Thoracic aorta (tissue), 2 donors: ENCODE measurements at regions not wholly inside any gene's neighbourhood (a gene's known extent, or its start where the extent isn't known, plus 50 kb on each side); places are given as distances from the start of the nearest gene placed in this dataset.

Experiments used
- ATAC-seq: fragments of 150-250 bp; one replicate; pipeline ENCODE4 v1.8.0; 2017; ENCODE audit warnings: low read depth; ENCODE audit not compliant: insufficient number of reproducible peaks, low FRiP score
- DNase-seq: peaks from one replicate; pipeline ENCODE4 v3.0.0-alpha.2; 2020; ENCODE audit warnings: low spot score
- H3K27ac ChIP-seq, 2 donors: fragments of 200-600 bp; sonication (generic); 1 replicate in 1 of 2; 2 replicates in 1 of 2; pipeline ENCODE4 v1.5.1; 2016; ENCODE audit warnings: mild to moderate bottlenecking in 2 of 2, moderate library complexity in 2 of 2
- H3K27me3 ChIP-seq: fragments of 200-600 bp; sonication (generic); replicated peaks from 2 replicates; pipeline ENCODE4 v1.6.0; 2016; ENCODE audit warnings: mild to moderate bottlenecking; ENCODE audit not compliant: insufficient read depth
- H3K36me3 ChIP-seq: fragments of 200-600 bp; sonication (generic); one replicate; pipeline ENCODE4 v1.5.1; 2016
- H3K4me1 ChIP-seq, 2 donors: fragments of 200-600 bp; sonication (generic); 1 replicate in 1 of 2; 2 replicates in 1 of 2; pipeline versions ENCODE4 v1.5.1 to v1.6.0; 2016; ENCODE audit warnings: low read depth in 2 of 2, mild to moderate bottlenecking in 1 of 2; ENCODE audit not compliant: control insufficient read depth in 1 of 2
- H3K4me3 ChIP-seq: fragments of 200-600 bp; sonication (generic); 2 replicates; pipeline ENCODE4 v1.5.1; 2016; ENCODE audit warnings: mild to moderate bottlenecking
- H3K9me3 ChIP-seq: fragments of 200-600 bp; sonication (generic); 2 replicates; pipeline ENCODE4 v1.5.1; 2016
- TF ChIP-seq, protein P1 (sequence below): fragments of 200-600 bp; sonication (generic); IDR thresholded peaks from one replicate; pipeline ENCODE4 v1.5.1; 2019; ENCODE audit warnings: antibody characterized with exemption

DNA sequence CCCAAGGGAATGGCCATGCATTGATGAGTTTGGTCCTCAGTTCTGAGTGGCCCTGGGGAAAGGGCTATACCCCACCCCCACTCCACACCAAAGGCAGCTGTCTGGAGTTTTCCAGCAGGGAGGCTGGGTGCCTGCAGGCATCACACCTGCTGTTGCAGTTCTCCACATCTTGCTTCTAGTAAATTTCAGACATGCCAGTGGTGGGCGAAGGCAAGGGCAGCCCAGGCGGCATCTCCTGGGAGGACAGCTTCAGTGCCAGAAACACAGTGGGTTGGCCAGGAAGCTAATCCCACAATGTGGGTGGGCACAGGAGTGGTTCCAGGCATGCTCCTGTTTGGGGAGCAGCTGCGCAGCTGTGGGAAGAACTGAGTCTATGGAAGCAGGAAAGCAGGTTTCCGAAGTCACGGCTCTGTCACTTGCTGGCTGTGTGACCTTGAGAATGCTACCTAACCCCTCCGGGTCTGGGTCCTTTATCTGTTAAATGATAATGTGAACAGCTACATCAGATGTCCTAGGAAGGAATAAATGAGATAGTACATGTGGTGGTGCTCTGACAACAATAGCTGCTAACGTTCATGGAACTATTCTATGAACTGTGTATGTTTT lies 84.6 kb upstream of the SPTBN1 start:
- peaks cover 12 to 13% of the 10 kb centered on the region in 2 donors for H3K4me1 ChIP-seq
- no peak for ATAC-seq
- H3K27me3 ChIP-seq, result no peaks in the 10 kb centered on the region
- no peak for DNase-seq
- H3K9me3 ChIP-seq, result no peaks in the 10 kb centered on the region
- H3K27ac ChIP-seq, result peak overlapping the region; percentile 14 to 64
- H3K4me3 ChIP-seq, result no peak overlapping the region
- no peaks in the 10 kb centered on the region for H3K36me3 ChIP-seq
- TF ChIP-seq, protein P1, sequence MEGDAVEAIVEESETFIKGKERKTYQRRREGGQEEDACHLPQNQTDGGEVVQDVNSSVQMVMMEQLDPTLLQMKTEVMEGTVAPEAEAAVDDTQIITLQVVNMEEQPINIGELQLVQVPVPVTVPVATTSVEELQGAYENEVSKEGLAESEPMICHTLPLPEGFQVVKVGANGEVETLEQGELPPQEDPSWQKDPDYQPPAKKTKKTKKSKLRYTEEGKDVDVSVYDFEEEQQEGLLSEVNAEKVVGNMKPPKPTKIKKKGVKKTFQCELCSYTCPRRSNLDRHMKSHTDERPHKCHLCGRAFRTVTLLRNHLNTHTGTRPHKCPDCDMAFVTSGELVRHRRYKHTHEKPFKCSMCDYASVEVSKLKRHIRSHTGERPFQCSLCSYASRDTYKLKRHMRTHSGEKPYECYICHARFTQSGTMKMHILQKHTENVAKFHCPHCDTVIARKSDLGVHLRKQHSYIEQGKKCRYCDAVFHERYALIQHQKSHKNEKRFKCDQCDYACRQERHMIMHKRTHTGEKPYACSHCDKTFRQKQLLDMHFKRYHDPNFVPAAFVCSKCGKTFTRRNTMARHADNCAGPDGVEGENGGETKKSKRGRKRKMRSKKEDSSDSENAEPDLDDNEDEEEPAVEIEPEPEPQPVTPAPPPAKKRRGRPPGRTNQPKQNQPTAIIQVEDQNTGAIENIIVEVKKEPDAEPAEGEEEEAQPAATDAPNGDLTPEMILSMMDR, result no peak

GRCh38 chr2:54372361-54372760 lies 83.8 kb upstream of the SPTBN1 start:
- TF ChIP-seq, protein P1, result no peak
- Histone ChIP-seq H3K27ac (no peak overlapping the region), H3K4me3 (no peak overlapping the region), H3K36me3 (no peaks in the 10 kb centered on the region), H3K4me1 (peaks cover 12 to 13% of the 10 kb centered on the region in 2 donors), H3K27me3 (no peaks in the 10 kb centered on the region), H3K9me3 (no peaks in the 10 kb centered on the region)
- no peak for DNase-seq
- ATAC-seq, result no peak

- Histone ChIP-seq H3K27me3 (no peaks in the 10 kb centered on the region), H3K36me3 (no peaks in the 10 kb centered on the region), H3K4me1 (peaks cover 12 to 13% of the 10 kb centered on the region in 2 donors), H3K9me3 (no peaks in the 10 kb centered on the region), H3K4me3 (no peak overlapping the region), H3K27ac (no peak overlapping the region)
- no peak for ATAC-seq
- TF ChIP-seq, protein P1, result no peak
- no peak for DNase-seq
Observed at GRCh38 chr2:54373855-54374254, 82.3 kb upstream of the SPTBN1 start.

DNA sequence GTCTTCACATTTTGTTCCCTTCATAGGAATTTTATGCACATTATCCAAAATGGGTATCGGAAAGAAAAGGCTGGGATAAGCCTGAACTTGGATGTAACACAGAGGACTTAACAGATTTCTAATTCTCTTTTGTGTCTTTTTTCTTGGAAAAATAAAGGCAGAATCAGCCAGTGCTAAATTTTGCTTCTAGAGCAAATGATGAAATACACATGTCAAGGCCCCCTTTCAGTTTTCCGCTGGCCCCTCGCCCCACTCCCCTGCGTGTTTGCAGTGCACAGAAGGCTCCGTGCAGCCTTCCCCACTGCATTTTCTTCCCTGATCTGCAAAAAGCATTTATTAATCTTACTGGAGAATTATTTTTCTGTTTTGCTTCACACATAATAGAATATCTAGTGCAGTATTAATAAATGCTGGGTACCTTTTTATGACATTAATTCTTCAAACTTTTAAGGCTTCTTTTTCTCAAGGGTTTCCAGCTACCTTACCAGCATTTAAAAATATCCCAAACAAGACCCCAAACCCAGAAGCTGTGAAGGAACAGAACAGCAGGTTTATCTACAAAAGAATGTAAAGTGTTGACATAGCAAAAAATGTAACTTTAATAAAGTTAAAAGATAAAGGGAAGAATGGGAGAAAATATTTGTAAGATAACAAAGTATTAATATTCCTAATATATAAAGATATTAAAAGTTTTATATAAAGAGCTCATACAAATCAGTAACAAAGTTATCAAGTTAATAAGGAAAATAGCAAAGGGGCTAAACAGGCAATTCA lies 81.3 kb upstream of the SPTBN1 start:
- Histone ChIP-seq H3K4me3 (no peak overlapping the region), H3K27me3 (no peaks in the 10 kb centered on the region), H3K36me3 (no peaks in the 10 kb centered on the region), H3K4me1 (peaks cover 12 to 13% of the 10 kb centered on the region in 2 donors), H3K9me3 (no peaks in the 10 kb centered on the region), H3K27ac (no peak overlapping the region)
- no peak for DNase-seq
- TF ChIP-seq, protein P1, result no peak
- no peak for ATAC-seq

DNA sequence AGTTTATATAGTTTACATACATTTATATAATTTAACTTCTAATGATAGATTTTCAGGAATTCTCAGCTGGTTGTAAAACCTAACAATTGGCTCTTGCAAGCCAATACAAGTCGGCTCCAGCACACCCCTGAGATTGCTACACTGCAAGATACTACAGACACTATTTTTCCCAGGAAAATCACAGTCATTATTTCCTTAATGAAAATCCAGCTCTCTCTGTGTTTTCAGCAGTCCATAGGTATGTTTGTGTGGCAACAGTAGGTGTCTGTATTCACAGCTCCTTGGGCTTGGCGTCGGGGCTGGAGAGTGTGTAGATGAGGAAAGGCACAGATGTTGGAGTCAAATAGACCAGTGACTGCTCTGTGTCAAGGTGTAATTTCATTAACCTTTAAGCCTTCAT lies 78.7 kb upstream of the SPTBN1 start:
- H3K36me3 ChIP-seq, result no peaks in the 10 kb centered on the region
- H3K4me3 ChIP-seq, result no peak overlapping the region
- H3K9me3 ChIP-seq, result no peaks in the 10 kb centered on the region
- TF ChIP-seq, protein P1, result no peak
- H3K27me3 ChIP-seq, result no peaks in the 10 kb centered on the region
- no peak overlapping the region for H3K27ac ChIP-seq
- DNase-seq (no peak), ATAC-seq (no peak)
- H3K4me1 ChIP-seq, result no peaks in the 10 kb centered on the region
